Hematopoietic multipotent progenitor cell treated with erythropoietin and hydrocortisone succinate and interleukin-3 and kit ligand, for 4 days (in vitro differentiated cells): ENCODE measurements at regions not wholly inside any gene's neighbourhood (a gene's known extent, or its start where the extent isn't known, plus 50 kb on each side); places are given as distances from the start of the nearest gene placed in this dataset.

Experiments used
- DNase-seq: peaks from one replicate; pipeline ENCODE4 v3.0.0-alpha.2; 2015

GRCh38 chr1:208807446-208808127 is 563.4 kb upstream of the PLXNA2 start:
- DNase-seq, result peak; percentile 41

GRCh38 chr1:208808301-208808700 is 564.1 kb upstream of the PLXNA2 start:
- no peak for DNase-seq

DNA sequence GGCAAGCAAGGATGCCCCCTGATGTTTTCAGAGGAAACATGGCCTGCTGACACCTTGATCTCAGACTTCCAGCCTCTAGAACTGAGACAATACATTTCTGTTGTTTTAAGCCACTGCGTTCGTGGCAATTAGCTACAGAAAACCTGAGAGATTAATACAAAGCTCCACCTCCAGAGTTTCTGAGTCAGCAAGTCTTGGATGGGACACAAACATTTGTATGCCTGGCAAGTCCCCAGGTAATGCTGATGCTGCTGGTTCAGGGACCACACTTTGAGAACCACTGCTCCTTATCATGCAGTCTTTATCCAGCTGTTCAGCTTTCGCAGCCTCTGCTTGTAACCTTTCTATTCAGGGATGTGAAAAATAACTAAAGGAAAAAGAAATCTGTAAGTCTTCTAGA is 565.7 kb upstream of the PLXNA2 start:
- no peak for DNase-seq

GRCh38 chr1:208818770-208819445 is 574.7 kb upstream of the PLXNA2 start:
- no peak for DNase-seq

DNA sequence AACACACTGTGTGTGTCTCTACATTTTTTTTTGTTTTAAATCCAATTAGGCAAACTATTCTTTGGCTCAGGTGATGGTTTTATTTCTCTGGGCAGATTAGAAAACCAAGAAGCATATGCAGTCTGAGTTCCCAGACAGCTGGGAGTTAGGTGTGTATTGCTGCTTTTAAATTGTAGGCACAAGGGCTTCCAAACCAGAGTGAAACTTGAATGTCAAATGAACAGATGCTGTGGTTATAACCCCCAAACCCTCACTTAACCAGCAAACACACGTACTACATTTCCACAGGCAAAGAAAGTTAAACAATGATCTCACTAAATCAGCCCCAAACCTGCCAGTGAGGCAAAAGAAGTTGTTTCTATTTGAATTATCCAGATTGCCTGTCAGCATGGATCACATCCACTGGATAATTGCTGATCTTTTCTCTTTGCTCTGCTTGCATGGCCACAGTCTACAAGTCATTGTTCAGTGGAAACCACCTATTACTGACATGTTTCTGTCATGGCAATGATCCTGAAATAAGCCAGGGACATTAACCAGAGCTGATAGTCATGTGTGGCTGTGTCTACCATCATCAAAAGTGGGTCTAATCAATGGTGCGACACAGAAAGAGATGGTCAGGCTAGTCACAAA is 576.5 kb upstream of the PLXNA2 start:
- no peak for DNase-seq

GRCh38 chr1:208821939-208822338 is 577.8 kb upstream of the PLXNA2 start:
- DNase-seq, result no peak

- no peak for DNase-seq
Measured at GRCh38 chr1:208825300-208825699, 581.1 kb upstream of the PLXNA2 start.

GRCh38 chr1:208829595-208829994 is 585.4 kb upstream of the PLXNA2 start:
- no peak for DNase-seq

DNA sequence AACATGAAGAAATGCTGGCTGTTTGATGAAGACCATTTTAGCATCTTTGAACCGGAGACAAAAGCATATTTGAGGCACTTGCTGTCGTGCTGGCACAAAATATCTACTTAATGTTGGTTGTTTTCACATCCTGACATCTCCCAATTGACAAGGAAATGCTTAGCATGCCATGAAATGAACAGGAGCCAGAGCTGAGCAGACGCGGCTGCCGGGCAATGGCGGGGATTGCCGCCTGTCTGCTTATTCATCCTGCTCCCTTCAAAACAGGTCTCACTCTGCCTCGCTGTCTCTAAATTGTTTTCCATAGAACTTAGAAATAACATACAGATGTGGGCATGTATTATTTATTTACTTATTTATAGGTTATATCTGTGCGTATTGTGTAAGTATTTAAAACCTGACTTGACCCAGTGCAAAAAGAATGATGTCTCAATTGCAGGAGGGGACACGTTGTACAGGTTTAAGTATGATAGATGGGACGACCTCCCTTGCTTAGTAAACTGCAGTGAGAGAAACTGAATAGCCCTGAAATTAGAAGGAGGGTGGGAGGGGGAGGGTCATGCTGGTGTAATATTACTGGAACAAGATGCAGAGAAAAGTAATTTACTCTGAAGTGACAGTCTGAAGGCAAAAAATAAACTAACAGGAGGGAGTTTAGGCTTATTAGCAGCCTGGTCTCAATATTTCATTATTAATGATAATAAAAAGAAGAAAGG is 590.4 kb upstream of the PLXNA2 start:
- DNase-seq, result no peak

- DNase-seq, result no peak
Measured at GRCh38 chr1:208835097-208835463, 590.9 kb upstream of the PLXNA2 start.

GRCh38 chr1:208835781-208836180 is 591.6 kb upstream of the PLXNA2 start:
- DNase-seq, result no peak

GRCh38 chr1:208837242-208837641 is 593.1 kb upstream of the PLXNA2 start:
- DNase-seq, result no peak

DNA sequence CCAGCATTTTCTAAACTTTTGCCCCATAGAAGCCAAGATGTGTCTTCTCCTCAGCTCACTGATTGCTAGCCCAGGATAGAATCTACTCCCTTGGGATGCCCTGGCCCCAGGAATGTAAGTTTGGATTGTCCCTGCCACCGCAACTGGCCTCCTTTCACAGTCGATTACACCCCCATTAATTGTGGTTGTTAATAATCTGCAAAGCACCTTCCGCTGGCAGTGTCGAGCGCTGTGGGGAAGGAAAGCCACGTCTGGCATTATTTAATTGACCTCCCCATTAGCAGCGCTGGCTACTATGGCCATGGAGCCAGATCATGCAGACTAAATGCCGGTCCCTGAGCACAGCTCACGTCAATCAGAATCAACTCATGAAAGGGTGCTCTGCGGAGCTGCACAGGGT is 597.3 kb upstream of the PLXNA2 start:
- no peak for DNase-seq

GRCh38 chr1:208842451-208842850 is 598.3 kb upstream of the PLXNA2 start:
- no peak for DNase-seq

DNA sequence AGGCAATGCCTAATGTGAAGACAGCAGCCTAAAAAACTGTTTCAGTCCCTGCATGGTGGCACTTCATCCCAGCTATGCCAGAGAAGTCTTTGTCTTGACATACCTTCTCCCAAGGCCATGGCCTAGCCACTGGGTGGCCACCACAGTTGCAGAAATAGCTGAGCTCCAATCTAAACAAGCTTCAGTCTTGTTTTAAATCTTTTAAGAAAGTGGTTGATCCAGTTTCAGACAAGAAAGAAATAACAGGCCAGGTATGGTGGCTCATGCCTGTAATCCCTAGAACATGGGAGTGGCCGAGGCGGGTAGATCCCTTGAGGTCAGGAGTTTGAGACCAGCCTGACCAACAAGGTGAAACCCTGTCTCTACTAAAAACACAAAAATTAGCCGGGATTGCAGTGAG is 600.0 kb upstream of the PLXNA2 start:
- no peak for DNase-seq

- DNase-seq, result no peak
Measured at GRCh38 chr1:208848854-208849253, 604.7 kb upstream of the PLXNA2 start.

- DNase-seq, result no peak
Measured at GRCh38 chr1:208850442-208850841, 606.3 kb upstream of the PLXNA2 start.

DNA sequence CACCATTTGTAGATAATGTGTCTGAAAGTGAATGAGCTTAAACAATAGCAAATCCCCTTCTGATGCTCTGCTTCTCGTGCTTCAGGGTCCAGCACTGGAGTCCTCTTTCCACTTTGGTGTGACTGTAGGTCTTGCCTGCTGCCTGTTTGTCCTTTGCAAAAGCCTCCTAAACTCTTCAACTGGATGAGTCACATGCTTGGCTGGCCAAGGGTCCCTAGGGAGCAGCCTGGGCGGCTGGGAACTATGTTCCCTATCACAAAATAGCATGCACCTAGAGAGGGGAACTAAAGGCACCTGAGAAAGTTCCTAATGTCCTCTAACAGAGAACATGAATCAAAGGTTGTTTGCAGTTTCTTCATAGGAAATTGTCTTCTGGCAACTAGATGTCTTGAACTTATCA is 607.2 kb upstream of the PLXNA2 start:
- no peak for DNase-seq

- DNase-seq, result no peak
Measured at GRCh38 chr1:208852911-208853310, 608.7 kb upstream of the PLXNA2 start.

DNA sequence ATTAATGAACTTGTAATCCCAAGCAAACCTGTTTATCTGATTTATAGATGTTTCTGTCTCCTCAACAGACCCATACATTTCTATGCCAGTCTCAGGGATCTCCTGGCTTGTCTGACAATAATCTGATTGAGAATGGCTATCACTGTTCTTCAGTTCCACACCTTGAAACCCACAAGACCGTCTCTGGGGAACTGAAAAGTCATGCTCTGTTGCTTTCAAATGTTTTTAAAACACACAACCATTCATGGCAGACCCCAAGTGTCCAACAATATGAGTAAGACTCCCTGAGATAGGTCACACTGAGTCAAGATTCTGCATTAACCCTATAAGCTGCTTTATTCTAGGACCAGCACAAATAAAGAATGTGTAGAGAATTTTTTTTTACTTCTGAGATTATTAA is 611.2 kb upstream of the PLXNA2 start:
- no peak for DNase-seq

DNA sequence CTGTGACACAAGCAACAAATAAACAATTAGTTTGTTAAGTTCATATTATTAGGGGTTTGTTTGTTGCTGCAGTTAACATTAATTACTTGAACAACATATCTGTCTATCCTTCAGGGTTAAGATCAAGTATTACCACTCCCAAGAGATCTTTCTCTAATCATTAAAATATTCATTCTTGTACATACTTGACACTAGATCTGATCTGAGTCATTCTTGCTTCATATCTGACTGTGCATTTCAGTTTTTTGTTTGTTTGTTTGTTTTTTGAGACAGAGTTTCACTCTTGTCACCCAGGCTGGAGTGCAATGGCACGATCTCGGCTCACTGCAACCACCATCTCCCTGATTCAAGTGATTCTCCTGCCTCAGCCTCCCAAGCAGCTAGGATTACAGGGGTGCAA is 613.3 kb upstream of the PLXNA2 start:
- DNase-seq, result no peak

- DNase-seq, result no peak
Measured at GRCh38 chr1:208858738-208859137, 614.6 kb upstream of the PLXNA2 start.

- no peak for DNase-seq
Measured at GRCh38 chr1:208864366-208864965, 620.3 kb upstream of the PLXNA2 start.
